ENCODE measurements at regions not wholly inside any gene's neighbourhood (a gene's known extent, or its start where the extent isn't known, plus 50 kb on each side); places are given as distances from the start of the nearest gene placed in this dataset.
"Not testable (repeated sequence)": the region's sequence is repeated elsewhere in the genome, so short reads cannot be mapped to it uniquely, and the experiment has no call there.

GRCh38 chr6:5896476-5897200 is 110.1 kb downstream of the NRN1 start:
- DNase-seq = no peak

GRCh38 chr6:5894357-5894756 is 112.4 kb downstream of the NRN1 start:
- no peak for DNase-seq

GRCh38 chr6:5893295-5893694 is 113.4 kb downstream of the NRN1 start:
- no peak for DNase-seq

GRCh38 chr6:5892669-5893068 is 114.1 kb downstream of the NRN1 start:
- no peak for DNase-seq

GRCh38 chr6:5878792-5879191 is 127.9 kb downstream of the NRN1 start:
- DNase-seq = no peak

- DNase-seq = no peak
Observed at GRCh38 chr6:5876076-5876475, 130.6 kb downstream of the NRN1 start.

GRCh38 chr6:5873976-5874375 is 132.7 kb downstream of the NRN1 start:
- DNase-seq = not testable (repeated sequence)

GRCh38 chr6:5871296-5871695 is 135.4 kb downstream of the NRN1 start:
- no peak for DNase-seq

GRCh38 chr6:5869676-5870075 is 137.0 kb downstream of the NRN1 start:
- no peak for DNase-seq

GRCh38 chr6:5869261-5869660 is 137.5 kb downstream of the NRN1 start:
- no peak for DNase-seq

- DNase-seq = peak; percentile 19
Observed at GRCh38 chr6:5866547-5867051, 140.1 kb downstream of the NRN1 start.

- no peak for DNase-seq
Observed at GRCh38 chr6:5865506-5866031, 141.2 kb downstream of the NRN1 start.

GRCh38 chr6:5860849-5861248 is 145.9 kb downstream of the NRN1 start:
- DNase-seq = no peak

GRCh38 chr6:5855787-5856470 is 150.8 kb downstream of the NRN1 start:
- DNase-seq = no peak

GRCh38 chr6:5854899-5855298 is 151.8 kb downstream of the NRN1 start:
- no peak for DNase-seq

- no peak for DNase-seq
Observed at GRCh38 chr6:5851261-5851757, 155.4 kb downstream of the NRN1 start.

GRCh38 chr6:5850848-5851255 is 155.9 kb downstream of the NRN1 start:
- DNase-seq = no peak

GRCh38 chr6:5846889-5847288 is 159.8 kb downstream of the NRN1 start:
- DNase-seq = no peak

- no peak for DNase-seq
Observed at GRCh38 chr6:5846335-5846734, 160.4 kb downstream of the NRN1 start.

GRCh38 chr6:5843078-5843477 is 163.6 kb downstream of the NRN1 start:
- no peak for DNase-seq

- DNase-seq = no peak
Observed at GRCh38 chr6:5840734-5841390, 165.9 kb downstream of the NRN1 start.

- DNase-seq = no peak
Observed at GRCh38 chr6:5838656-5839396, 167.9 kb downstream of the NRN1 start.

GRCh38 chr6:5837323-5837722 is 169.4 kb downstream of the NRN1 start:
- DNase-seq = no peak
